ENCODE measurements at regions not wholly inside any gene's neighbourhood (a gene's known extent, or its start where the extent isn't known, plus 50 kb on each side); places are given as distances from the start of the nearest gene placed in this dataset.
"Not testable (repeated sequence)": the region's sequence is repeated elsewhere in the genome, so short reads cannot be mapped to it uniquely, and the experiment has no call there.

GRCh38 chr3:5638550-5638949 lies 451.0 kb downstream of the EDEM1 start:
- DNase-seq = no peak

GRCh38 chr3:5644773-5645670 lies 457.5 kb downstream of the EDEM1 start:
- no peak for DNase-seq

GRCh38 chr3:5645692-5646410 lies 458.3 kb downstream of the EDEM1 start:
- no peak for DNase-seq

GRCh38 chr3:5650303-5650702 lies 462.8 kb downstream of the EDEM1 start:
- DNase-seq = no peak

GRCh38 chr3:5651351-5651750 lies 463.8 kb downstream of the EDEM1 start:
- no peak for DNase-seq

- DNase-seq = no peak
These were observed 466.1 kb downstream of the EDEM1 start for GRCh38 chr3:5653426-5654143.

GRCh38 chr3:5657106-5657505 lies 469.6 kb downstream of the EDEM1 start:
- DNase-seq = no peak

GRCh38 chr3:5663601-5664000 lies 476.1 kb downstream of the EDEM1 start:
- DNase-seq = no peak

- DNase-seq = no peak
These were observed 478.9 kb downstream of the EDEM1 start for GRCh38 chr3:5666455-5666854.

- DNase-seq = no peak
These were observed 486.0 kb downstream of the EDEM1 start for GRCh38 chr3:5673521-5673920.

- no peak for DNase-seq
These were observed 487.8 kb downstream of the EDEM1 start for GRCh38 chr3:5675319-5675718.

- no peak for DNase-seq
These were observed 490.0 kb downstream of the EDEM1 start for GRCh38 chr3:5677555-5677954.

GRCh38 chr3:5678248-5678647 lies 490.7 kb downstream of the EDEM1 start:
- DNase-seq = no peak

- DNase-seq = no peak
These were observed 491.3 kb downstream of the EDEM1 start for GRCh38 chr3:5678844-5679243.

GRCh38 chr3:5687230-5687629 lies 499.7 kb downstream of the EDEM1 start:
- DNase-seq = no peak

GRCh38 chr3:5690490-5690889 lies 503.0 kb downstream of the EDEM1 start:
- DNase-seq = no peak

GRCh38 chr3:5690904-5691532 lies 503.5 kb downstream of the EDEM1 start:
- DNase-seq = no peak

- no peak for DNase-seq
These were observed 504.9 kb downstream of the EDEM1 start for GRCh38 chr3:5692446-5692845.

GRCh38 chr3:5694266-5694665 lies 506.8 kb downstream of the EDEM1 start:
- no peak for DNase-seq

- no peak for DNase-seq
These were observed 511.3 kb downstream of the EDEM1 start for GRCh38 chr3:5698851-5699250.

- no peak for DNase-seq
These were observed 511.8 kb downstream of the EDEM1 start for GRCh38 chr3:5699313-5699712.

- no peak for DNase-seq
These were observed 512.3 kb downstream of the EDEM1 start for GRCh38 chr3:5699811-5700210.

GRCh38 chr3:5701005-5701404 lies 513.5 kb downstream of the EDEM1 start:
- DNase-seq = not testable (repeated sequence)

Data from activated CD8-positive, alpha-beta memory T cell treated with anti-CD3 and anti-CD28 coated beads, Interleukin-2, amount 50 U/mL, for 48 hours (primary cell).